ENCODE measurements at regions not wholly inside any gene's neighbourhood (a gene's known extent, or its start where the extent isn't known, plus 50 kb on each side); places are given as distances from the start of the nearest gene placed in this dataset.

DNA sequence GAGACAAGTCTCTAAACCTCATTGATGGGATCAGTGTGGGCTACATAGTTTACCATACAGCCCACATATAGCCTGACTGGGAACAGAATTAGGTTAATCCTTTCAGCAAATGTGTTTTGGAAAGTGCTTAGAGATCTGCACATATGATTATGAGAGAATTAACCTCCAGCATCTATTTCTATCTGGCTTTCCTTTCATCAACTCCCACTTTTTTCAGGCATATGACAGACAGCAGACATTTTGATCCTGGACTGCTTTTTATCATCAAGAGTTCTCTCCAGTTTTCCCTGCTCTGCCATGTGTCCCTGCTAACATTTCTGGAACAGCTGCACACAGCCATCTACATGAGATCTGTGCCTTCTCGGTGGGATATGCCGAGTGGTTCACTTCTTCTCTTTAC lies 139.5 kb upstream of the LRP1B start:
- no peak for DNase-seq (ENCODE audit: low read depth)

DNA sequence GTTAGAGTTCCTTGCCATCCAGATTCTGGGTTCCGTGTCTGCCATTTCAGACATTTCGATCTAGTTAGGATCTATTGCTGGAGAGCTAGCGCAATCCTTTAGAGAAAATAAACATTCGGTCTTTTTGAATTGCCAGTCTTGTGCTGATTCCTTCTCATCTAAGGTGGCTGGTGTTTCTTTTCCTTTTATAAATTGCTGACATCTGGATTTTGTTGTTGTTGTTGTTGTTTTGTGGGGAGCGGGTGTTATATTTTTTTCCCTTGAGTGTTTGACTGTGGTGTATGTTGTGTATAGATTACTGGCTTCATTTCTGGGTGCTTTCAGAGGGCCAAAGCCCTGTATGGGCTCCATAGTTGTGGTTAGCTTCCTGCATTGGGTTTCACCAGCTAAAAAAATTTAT lies 128.5 kb upstream of the LRP1B start:
- no peak for DNase-seq (ENCODE audit: low read depth)

DNA sequence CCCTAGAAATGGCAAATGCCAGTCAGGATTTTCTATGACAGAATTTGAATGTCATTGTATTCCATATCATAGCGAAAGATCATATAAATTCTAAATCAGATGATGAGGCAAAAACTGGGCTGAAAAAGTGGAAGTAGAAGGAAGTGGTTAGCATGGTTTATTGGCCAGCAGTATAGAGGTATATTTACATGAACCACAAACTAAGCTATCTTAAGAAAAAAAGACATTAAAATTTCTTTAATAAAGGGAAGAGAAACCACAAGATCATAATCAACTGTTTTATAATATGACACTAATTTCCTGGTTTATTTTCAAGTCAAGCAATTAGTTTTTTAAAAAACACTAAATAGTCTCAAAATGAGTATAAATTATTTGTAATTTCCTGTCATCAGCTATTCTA lies 123.2 kb upstream of the LRP1B start:
- DNase-seq (ENCODE audit: low read depth): no peak

DNA sequence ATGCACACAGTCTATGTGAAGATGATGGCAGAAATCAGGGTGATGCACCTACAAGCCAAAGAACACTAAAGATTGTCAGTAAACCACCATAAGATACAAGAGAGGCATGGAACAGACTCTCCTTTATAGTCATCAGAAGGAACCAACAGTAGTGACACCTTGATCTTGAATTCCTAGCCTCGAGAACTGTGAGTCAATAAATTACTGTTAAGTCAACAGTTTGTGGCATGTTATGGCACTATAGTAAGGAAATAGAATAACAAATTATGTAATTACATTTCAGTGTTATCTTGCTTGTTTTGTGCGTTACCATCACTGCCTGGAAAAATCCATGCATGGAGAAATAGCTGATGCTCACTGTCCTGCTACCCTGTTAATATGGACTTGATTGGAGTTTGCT lies 110.2 kb upstream of the LRP1B start:
- DNase-seq (ENCODE audit: low read depth): no peak

- DNase-seq (ENCODE audit: low read depth): no peak
These were observed 105.4 kb upstream of the LRP1B start for GRCh38 chr2:142236181-142236580.

GRCh38 chr2:142234741-142235140 lies 103.9 kb upstream of the LRP1B start:
- no peak for DNase-seq (ENCODE audit: low read depth)

DNA sequence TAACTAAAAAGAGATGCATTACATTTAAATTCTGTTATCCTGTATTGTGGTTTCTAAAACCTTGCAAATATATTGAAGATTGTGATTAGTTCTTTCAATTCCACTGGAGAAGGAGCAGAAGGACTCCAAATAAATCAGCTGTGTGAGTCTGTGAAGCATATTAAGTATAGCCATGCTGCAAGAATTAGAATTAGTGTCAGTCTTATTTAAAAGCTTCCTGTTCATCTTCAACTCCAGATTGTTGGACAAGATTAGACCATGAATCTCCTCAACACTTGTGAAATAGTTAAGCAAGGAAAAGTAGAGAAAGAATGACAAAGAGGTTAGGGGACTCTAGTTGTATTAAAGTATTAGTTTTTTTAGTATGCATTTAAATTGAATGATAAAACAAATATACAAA lies 92.5 kb upstream of the LRP1B start:
- no peak for DNase-seq (ENCODE audit: low read depth)

DNA sequence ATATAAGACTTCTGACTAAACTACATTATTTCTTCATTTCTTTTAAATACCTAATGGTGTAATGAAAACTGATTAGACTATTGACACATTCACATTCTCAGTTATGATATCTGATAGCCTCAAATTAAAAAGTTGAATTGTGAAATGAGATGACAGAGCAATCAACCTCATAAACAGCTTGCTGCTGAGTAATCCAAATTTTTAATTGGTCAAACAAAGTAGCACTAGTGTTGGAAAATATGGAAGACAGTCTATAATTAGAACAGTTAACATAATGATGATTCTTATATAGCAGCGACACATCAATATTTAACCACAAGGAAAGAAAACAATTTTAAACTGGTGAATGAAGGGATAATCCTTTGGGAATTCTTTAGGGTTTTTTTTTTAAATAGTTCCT lies 91.9 kb upstream of the LRP1B start:
- no peak for DNase-seq (ENCODE audit: low read depth)

DNA sequence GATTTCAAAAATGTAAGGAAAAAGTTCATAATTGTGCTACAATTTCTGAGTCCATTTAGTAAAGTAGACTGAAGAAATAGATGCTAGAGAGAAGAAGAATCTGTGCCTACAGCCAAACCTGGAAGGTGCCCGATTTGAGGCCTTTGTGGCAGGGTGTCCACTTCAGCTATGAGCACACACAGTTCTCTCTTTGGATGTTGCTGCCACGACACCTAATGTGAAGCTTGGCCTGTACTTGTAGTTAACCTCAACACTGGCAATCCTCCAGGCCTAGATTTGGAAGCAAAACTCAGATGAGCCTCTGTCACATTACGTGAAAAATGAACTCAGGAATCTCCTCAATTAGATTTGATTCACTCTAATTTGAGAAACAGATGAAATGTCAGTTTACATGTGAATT lies 90.1 kb upstream of the LRP1B start:
- DNase-seq (ENCODE audit: low read depth): peak; percentile 2

- no peak for DNase-seq (ENCODE audit: low read depth)
These were observed 89.4 kb upstream of the LRP1B start for GRCh38 chr2:142220239-142220638.

- DNase-seq (ENCODE audit: low read depth): no peak
These were observed 87.7 kb upstream of the LRP1B start for GRCh38 chr2:142218471-142218870.

DNA sequence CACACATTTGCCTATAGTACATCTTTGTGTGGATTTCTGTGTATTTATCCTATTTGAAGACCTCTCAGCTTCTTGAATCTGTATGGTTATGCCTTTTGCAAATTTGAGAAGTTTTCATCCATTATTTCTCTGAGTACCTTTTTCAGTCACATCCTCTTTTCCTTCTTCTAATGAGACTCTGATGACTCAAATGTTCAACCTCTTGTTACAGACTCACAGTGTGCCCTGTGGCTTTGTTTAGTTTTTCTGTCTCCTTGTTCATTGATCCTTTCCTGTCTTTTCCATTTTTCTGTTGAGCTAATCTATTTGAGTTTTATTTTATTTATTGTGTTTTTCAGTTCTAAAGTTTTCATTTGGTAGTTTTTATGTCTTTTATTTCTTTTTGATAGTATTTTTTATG lies 87.0 kb upstream of the LRP1B start:
- no peak for DNase-seq (ENCODE audit: low read depth)

- DNase-seq (ENCODE audit: low read depth): no peak
These were observed 69.2 kb upstream of the LRP1B start for GRCh38 chr2:142200062-142200461.

GRCh38 chr2:142199073-142199472 lies 68.3 kb upstream of the LRP1B start:
- DNase-seq (ENCODE audit: low read depth): no peak

- DNase-seq (ENCODE audit: low read depth): no peak
These were observed 60.0 kb upstream of the LRP1B start for GRCh38 chr2:142190805-142191204.

GRCh38 chr2:142189501-142189900 lies 58.7 kb upstream of the LRP1B start:
- DNase-seq (ENCODE audit: low read depth): no peak

GRCh38 chr2:142188562-142188961 lies 57.7 kb upstream of the LRP1B start:
- DNase-seq (ENCODE audit: low read depth): no peak

DNA sequence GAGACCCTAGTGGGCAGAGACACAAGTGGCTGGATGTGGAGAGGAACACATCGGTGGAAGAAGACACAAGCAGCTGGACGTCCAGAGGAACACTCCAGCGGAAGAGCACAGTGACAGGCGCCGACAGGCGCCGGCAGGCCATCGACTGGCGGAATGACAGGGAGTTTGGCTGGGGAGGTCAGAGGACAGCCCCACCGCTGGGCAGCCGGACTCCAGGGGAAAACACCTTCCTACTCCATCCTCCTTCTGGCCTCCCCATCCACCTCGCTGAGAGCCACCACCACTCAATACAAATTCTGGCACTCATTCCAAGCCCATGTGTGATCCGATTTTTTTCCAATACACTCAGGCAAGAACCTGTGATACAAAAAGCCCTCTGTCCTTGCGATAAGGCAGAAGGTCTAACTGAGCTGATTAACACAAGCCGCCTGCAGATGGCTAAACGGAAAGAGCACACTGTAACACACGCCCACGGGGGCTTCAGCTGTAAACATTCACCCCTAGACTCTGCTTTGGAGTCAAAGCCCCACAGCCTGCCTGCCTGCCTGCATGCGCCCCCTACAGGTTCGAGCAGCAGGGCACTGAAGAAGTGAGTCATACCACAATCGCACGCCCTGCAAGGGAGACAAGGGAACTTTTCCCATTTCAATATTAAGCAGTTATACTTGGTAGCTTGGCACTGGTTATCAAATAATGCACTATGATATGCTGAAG lies 50.2 kb upstream of the LRP1B start:
- DNase-seq (ENCODE audit: low read depth): no peak

Data from myocyte (in vitro differentiated cells).